ENCODE measurements at regions not wholly inside any gene's neighbourhood (a gene's known extent, or its start where the extent isn't known, plus 50 kb on each side); places are given as distances from the start of the nearest gene placed in this dataset.
A peak's percentile ranks its signal among the peaks of the same experiment; 100 is the strongest.
"Not testable (repeated sequence)": the region's sequence is repeated elsewhere in the genome, so short reads cannot be mapped to it uniquely, and the experiment has no call there.

GRCh38 chr18:21928925-21929324, 188.3 kb downstream of the MIB1 start:
- no peak for DNase-seq

DNA sequence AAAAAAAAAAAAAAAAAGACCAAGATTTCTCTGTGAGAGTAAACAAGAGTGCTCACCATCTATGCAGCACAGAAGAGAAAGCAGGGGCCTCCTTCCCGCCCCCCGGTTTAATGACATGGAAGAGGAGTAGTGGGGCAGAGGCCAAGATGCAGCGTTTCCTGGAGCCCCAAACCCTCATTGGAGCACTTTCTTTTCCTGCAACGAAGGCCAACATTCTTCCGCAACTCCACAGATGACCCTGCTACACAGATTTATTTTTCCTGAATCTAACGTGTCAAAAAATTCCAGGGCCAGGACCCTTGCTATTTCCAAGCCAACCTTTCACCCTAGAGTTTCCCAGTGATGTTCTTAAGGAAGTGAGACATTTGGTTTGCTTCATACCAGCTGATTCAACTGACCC, 189.6 kb downstream of the MIB1 start:
- no peak for DNase-seq

DNA sequence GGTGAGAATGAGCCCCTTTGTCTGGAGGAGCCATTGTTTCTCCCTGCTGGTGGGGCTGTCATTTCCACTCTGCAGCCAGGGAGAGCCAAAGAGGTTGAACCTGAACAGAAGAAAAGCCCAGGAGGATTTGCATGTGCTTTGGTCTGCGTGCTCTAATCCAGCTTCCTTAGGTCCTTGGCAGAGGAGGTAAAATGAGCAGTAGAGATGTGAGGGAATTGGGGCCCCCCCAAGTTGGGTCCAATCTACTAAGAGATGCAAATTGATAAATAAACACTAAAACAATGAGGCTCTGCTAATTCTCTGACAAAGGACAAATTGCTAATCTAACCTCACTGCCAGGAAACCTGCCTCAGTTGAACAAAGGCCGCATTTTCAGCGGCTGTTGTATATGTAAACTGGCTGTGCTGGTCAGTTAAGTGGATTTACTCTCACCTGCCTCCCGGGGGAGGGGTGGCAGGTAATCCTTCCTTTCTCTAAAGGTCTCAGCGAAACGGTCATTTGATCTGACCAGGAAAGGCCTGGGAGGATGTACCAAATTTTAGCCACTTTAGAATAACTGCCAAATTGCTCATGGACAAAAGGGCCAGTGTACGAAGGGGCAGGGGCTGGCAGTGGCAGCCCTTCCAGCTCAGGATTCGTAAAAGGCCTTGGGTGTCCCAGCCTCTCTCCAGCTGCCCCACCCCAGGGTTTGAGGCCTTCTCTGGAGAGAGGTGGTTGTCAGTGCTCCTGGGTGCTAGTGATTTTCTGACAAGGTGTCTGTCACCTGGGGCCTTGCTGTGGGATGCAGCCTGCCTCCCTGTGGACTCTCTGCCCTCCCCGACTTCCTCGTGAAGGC, 193.6 kb downstream of the MIB1 start:
- DNase-seq, result no peak

DNA sequence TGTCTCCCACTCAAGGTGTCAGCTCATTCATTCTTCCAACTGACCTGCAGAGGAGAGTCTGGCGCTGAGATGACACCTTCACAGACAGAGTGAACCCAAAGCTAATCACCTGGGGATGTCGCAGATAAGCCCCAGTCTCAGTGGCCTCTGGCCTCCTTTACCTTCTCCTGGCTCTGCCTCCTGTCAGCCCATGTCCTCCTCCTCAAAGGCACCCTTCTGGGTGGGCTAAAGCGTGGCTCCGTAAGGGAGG, 194.1 kb downstream of the MIB1 start:
- no peak for DNase-seq

DNA sequence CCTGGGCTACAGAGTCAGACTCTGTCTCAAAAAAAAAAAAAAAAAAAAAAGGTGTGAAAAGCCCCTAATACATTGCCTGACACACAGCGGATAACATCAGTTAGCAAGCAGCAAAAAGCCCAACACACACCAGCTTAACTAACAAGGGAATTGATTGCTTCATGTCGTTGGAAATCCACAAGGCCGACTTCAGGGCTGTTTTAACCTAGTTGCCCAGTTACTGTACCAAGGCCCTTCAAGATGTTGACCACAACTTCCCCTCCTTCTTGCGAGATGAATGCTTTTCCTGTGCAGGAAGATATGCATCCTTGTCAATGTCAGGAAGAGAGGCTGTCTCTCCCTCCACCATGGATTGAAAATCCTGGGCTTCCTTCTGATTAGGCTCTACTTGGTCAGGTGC, 202.9 kb downstream of the MIB1 start:
- DNase-seq, result no peak

GRCh38 chr18:21949326-21950015, 208.9 kb downstream of the MIB1 start:
- DNase-seq, result no peak

GRCh38 chr18:21955757-21956652, 213.4 kb upstream of the GATA6 start:
- peak; percentile 72 for DNase-seq

GRCh38 chr18:21958263-21958662, 211.1 kb upstream of the GATA6 start:
- no peak for DNase-seq

- no peak for DNase-seq
Measured at GRCh38 chr18:21958707-21959450, 210.5 kb upstream of the GATA6 start.

GRCh38 chr18:21960189-21960588, 209.2 kb upstream of the GATA6 start:
- DNase-seq, result no peak

GRCh38 chr18:21963336-21963735, 206.1 kb upstream of the GATA6 start:
- DNase-seq, result no peak

- no peak for DNase-seq
Measured at GRCh38 chr18:21968338-21968737, 201.1 kb upstream of the GATA6 start.

DNA sequence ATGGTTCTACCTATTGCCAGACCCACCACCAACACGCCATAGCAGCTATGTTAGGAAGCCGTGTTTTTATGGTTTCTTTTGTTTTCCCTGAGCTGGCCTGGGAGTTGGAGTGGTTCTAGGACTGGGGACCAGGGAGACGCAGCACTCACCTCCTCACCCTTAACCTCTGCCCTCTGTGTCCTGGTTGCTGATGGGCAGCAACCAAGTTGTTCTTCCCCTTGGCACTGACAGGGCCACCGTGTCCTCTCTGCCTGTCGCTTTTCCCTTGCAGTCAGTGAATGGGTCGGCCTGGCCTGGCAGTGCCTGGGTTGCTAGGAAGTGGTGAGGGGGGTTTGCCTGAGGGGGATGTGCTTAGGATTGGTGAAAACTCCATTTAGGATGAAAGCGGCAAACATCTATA, 197.1 kb upstream of the GATA6 start:
- no peak for DNase-seq

- DNase-seq, result not testable (repeated sequence)
Measured at GRCh38 chr18:21975954-21976353, 193.4 kb upstream of the GATA6 start.

GRCh38 chr18:21978546-21979170, 190.7 kb upstream of the GATA6 start:
- DNase-seq, result no peak

DNA sequence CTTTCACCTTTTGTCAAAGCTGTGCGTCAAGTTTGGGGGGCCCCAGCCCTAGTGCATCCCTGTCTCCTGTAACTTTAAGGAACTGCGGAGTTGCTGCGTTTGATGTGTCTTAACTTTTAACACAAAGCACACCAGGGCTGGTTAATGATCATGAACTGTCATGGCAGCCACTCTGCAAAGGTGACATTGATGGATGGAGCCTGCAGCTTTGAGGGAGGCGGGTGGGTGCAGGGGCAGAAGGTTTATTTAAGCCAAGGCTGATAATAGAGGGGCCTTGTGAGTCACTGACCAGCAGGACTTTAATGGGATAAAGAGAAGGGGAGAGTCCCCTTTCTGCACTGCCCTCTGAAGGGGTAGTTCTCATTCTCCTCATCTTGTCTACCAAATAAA, 190.2 kb upstream of the GATA6 start:
- no peak for DNase-seq

- DNase-seq, result no peak
Measured at GRCh38 chr18:21979759-21980158, 189.6 kb upstream of the GATA6 start.

DNA sequence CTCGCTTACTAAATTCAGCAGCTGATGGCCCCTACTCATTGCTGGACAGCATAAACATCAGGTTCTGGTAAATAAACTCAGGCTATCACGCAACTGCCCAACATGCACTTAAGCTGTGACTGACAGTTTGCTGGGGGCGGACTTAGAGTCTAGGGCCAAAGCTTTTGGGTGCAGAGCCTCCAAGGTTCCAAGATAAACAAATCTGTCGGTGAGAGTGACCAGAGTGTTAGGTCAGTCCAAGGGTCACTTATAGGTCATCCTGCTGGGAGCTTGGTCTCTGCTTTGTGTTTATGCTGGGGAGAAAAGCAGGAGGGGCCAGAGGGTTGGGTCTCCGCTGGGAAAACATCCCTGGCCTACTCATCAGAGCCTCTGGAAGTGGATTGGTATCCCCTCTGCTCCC, 188.6 kb upstream of the GATA6 start:
- DNase-seq, result no peak

GRCh38 chr18:21981489-21981888, 187.9 kb upstream of the GATA6 start:
- not testable (repeated sequence) for DNase-seq

DNA sequence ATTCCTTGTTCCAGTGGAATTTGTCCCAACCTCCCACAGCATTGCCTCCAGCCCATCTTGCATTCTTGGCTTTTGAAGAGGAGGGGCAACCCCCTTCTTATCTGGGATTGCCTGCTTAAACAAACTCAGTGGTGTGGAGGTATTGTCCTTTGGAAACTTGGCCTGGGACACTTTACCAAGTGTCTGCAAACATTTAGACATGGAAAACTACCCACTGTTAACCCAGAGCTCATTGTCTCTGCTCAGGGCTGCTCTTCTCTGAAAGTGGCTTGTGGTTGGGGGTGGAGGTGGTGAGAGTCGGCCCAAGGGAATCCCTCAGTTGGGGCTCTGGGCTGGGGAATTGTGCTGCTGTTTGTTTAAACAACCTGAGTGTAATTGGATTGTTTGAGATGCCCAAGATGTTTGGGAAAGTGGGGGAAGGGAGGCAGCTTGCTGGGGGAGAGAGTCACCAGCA, 178.3 kb upstream of the GATA6 start:
- no peak for DNase-seq

DNA sequence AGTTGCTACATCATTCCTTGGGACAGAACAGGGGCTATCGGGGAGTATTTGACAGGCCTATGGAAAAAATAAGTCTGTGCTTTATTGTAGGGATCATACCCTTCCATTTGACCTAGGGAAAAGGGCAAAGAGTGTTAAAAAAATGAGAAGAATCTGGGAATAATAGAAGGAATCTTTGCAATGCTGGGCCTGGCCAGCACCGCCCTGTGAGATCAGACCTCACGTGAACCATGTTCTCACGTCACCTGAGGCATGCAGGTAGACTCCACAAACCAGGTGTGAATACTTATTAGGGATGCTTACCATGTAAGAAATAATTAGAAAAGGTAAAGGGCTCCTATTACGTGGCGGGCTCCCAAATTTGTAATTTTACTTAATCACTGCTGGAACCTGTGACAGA, 177.5 kb upstream of the GATA6 start:
- DNase-seq, result no peak

- DNase-seq, result no peak
Measured at GRCh38 chr18:21996351-21996826, 173.0 kb upstream of the GATA6 start.

All from CD4-positive, alpha-beta T cell treated with Interleukin-10 for 1 hour (primary cell).